NB4 (cell line): ENCODE measurements at regions not wholly inside any gene's neighbourhood (a gene's known extent, or its start where the extent isn't known, plus 50 kb on each side); places are given as distances from the start of the nearest gene placed in this dataset.
A peak's percentile ranks its signal among the peaks of the same experiment; 100 is the strongest.

Source experiments
- DNase-seq: peaks from one replicate; pipeline ENCODE4 v3.0.0; 2010; ENCODE audit warnings: low read depth
- H3K4me3 ChIP-seq: one replicate; pipeline ENCODE4 v1.5.1; 2011; ENCODE audit warnings: mild to moderate bottlenecking, low read depth, low read length, moderate library complexity
- CTCF ChIP-seq: IDR thresholded peaks from one replicate; pipeline ENCODE4 v1.5.1; 2012; ENCODE audit warnings: low read depth, low read length
- MAX ChIP-seq: IDR thresholded peaks from 2 replicates; pipeline ENCODE4 v1.6.1; 2011; ENCODE audit warnings: low read depth, low read length
- MYC ChIP-seq: IDR thresholded peaks from 2 replicates; pipeline ENCODE4 v1.6.1; 2011; ENCODE audit warnings: low read depth, low read length
- POLR2A ChIP-seq: IDR thresholded peaks from 2 replicates; pipeline ENCODE4 v1.6.1; 2011; ENCODE audit warnings: mild to moderate bottlenecking; ENCODE audit not compliant: insufficient read length; ENCODE audit errors: extremely low read depth

GRCh38 chr7:25594122-25594521 lies 365.8 kb upstream of the NPVF start:
- H3K4me3 ChIP-seq = no peak overlapping the region
- DNase-seq = no peak
- no peak for TF ChIP-seq MAX
- TF ChIP-seq CTCF = no peak
- TF ChIP-seq MYC = no peak
- no peak for TF ChIP-seq POLR2A

- TF ChIP-seq MYC = no peak
These were observed 366.4 kb upstream of the NPVF start for GRCh38 chr7:25594728-25595127.

GRCh38 chr7:25595996-25596395 lies 367.7 kb upstream of the NPVF start:
- H3K4me3 ChIP-seq = no peak overlapping the region
- TF ChIP-seq MYC (no peak), CTCF (no peak), MAX (no peak), POLR2A (no peak)
- no peak for DNase-seq

More at GRCh38 chr7:25594728-25595127, 366.4 kb upstream of the NPVF start:
- DNase-seq = no peak
- H3K4me3 ChIP-seq = no peak overlapping the region

- no peak for DNase-seq
- TF ChIP-seq CTCF (no peak), MAX (no peak), POLR2A (no peak), MYC (no peak)
- no peak overlapping the region for H3K4me3 ChIP-seq
These were observed 368.2 kb upstream of the NPVF start for GRCh38 chr7:25596443-25596842.

- no peak overlapping the region for H3K4me3 ChIP-seq
- TF ChIP-seq CTCF = no peak
- TF ChIP-seq MYC = no peak
- TF ChIP-seq POLR2A = no peak
- no peak for TF ChIP-seq MAX
- peak; percentile 82 for DNase-seq
These were observed 369.7 kb upstream of the NPVF start for GRCh38 chr7:25597946-25598345.

GRCh38 chr7:25598765-25599164 lies 370.5 kb upstream of the NPVF start:
- no peak for DNase-seq
- H3K4me3 ChIP-seq = no peak overlapping the region
- TF ChIP-seq CTCF (no peak), MYC (no peak), MAX (no peak), POLR2A (no peak)
